ENCODE measurements at regions not wholly inside any gene's neighbourhood (a gene's known extent, or its start where the extent isn't known, plus 50 kb on each side); places are given as distances from the start of the nearest gene placed in this dataset.

- no peaks in the 10 kb centered on the region for H3K36me3 ChIP-seq
- TF ChIP-seq, protein P1, sequence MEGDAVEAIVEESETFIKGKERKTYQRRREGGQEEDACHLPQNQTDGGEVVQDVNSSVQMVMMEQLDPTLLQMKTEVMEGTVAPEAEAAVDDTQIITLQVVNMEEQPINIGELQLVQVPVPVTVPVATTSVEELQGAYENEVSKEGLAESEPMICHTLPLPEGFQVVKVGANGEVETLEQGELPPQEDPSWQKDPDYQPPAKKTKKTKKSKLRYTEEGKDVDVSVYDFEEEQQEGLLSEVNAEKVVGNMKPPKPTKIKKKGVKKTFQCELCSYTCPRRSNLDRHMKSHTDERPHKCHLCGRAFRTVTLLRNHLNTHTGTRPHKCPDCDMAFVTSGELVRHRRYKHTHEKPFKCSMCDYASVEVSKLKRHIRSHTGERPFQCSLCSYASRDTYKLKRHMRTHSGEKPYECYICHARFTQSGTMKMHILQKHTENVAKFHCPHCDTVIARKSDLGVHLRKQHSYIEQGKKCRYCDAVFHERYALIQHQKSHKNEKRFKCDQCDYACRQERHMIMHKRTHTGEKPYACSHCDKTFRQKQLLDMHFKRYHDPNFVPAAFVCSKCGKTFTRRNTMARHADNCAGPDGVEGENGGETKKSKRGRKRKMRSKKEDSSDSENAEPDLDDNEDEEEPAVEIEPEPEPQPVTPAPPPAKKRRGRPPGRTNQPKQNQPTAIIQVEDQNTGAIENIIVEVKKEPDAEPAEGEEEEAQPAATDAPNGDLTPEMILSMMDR (IDR thresholded peaks at IDR 0.05) = no peak
- TF ChIP-seq POLR2A (IDR thresholded peaks at IDR 0.05) = no peak
- H3K9me3 ChIP-seq = no peaks in the 10 kb centered on the region
- H3K27ac ChIP-seq = no peak overlapping the region
- H3K27me3 ChIP-seq = peaks cover 0 to 52% (median 0%) of the 10 kb centered on the region in 4 donors
- no peak for DNase-seq
- intact Hi-C loops (cut with DNase I) = no loop called here
- WGBS, 2 donors = 73 to 74% methylated on average over 1 of the region's 1 CpG
- no peak overlapping the region for H3K4me3 ChIP-seq
- no peaks in the 10 kb centered on the region for H3K4me1 ChIP-seq
Observed at GRCh38 chr6:41483943-41484342, 62.2 kb upstream of the FOXP4 start.

DNA sequence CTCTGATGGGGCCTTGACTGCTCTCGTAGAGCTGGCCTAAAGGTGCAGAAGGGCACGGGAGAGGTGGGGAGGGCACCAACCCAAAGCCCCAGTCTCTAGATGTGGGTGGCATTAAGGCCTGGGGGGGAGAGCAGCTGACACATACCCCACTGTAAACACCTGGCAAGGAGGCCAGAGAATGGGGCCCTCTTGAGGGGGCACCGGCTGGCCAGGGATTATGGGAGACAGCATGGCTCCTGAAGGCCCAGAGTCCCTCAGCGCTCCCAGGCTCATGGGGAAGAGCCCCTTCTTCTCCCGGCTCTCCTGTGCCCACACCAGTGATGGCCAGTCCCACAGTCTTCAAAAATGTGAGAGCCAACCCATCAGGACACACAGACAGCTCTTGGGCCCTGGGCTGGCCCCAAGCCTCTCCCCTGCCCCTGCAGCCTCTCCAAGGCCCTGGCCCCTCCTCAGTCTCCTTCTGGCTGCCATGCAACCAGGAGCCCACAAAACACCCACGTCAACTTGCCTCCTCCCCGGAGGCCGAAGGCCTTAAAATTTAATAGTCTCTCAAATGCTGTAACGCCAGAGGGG is 58.2 kb upstream of the FOXP4 start:
- intact Hi-C loops (cut with DNase I) = no loop called here

GRCh38 chr6:41488433-41489119 is 57.6 kb upstream of the FOXP4 start:
- TF ChIP-seq, protein P1 (IDR thresholded peaks at IDR 0.05) = no peak
- no peak for TF ChIP-seq POLR2A (IDR thresholded peaks at IDR 0.05)
- 45 to 70% methylated on average over 8 to 11 of the region's 12 CpGs for WGBS, 2 donors

More for the DNA sequence above, 58.2 kb upstream of the FOXP4 start:
- Histone ChIP-seq H3K4me3 (no peak overlapping the region), H3K36me3 (no peaks in the 10 kb centered on the region), H3K9me3 (no peaks in the 10 kb centered on the region), H3K4me1 (no peaks in the 10 kb centered on the region), H3K27me3 (peaks cover 0 to 67% (median 0%) of the 10 kb centered on the region in 4 donors), H3K27ac (no peak overlapping the region)
- 72 to 77% methylated on average over 3 of the region's 9 CpGs for WGBS, 2 donors
- no peak for DNase-seq
- TF ChIP-seq, protein P1 (IDR thresholded peaks at IDR 0.05) = no peak
- TF ChIP-seq POLR2A (IDR thresholded peaks at IDR 0.05) = no peak

GRCh38 chr6:41489120-41489851 is 56.9 kb upstream of the FOXP4 start:
- Histone ChIP-seq H3K4me1 (no peaks in the 10 kb centered on the region), H3K36me3 (no peaks in the 10 kb centered on the region), H3K4me3 (no peak overlapping the region), H3K27ac (no peak overlapping the region), H3K27me3 (peaks cover 0 to 71% (median 0%) of the 10 kb centered on the region in 4 donors), H3K9me3 (no peaks in the 10 kb centered on the region)
- no peak for DNase-seq
- no peak for TF ChIP-seq POLR2A (IDR thresholded peaks at IDR 0.05)
- TF ChIP-seq, protein P1 (IDR thresholded peaks at IDR 0.05) = no peak
- WGBS, 2 donors = 65 to 67% methylated on average over 10 to 11 of the region's 16 CpGs
- intact Hi-C loops (cut with DNase I) = no loop called here

More at GRCh38 chr6:41488433-41489119, 57.6 kb upstream of the FOXP4 start:
- DNase-seq = no peak
- H3K27me3 ChIP-seq = peaks cover 0 to 69% (median 0%) of the 10 kb centered on the region in 4 donors
- H3K36me3 ChIP-seq = no peaks in the 10 kb centered on the region
- no peak overlapping the region for H3K27ac ChIP-seq
- H3K9me3 ChIP-seq = no peaks in the 10 kb centered on the region
- intact Hi-C loops (cut with DNase I) = no loop called here
- H3K4me1 ChIP-seq = no peaks in the 10 kb centered on the region
- H3K4me3 ChIP-seq = no peak overlapping the region

Data from esophagus squamous epithelium (tissue), 5 donors.